Fibroblast of lung (primary cell): ENCODE measurements at regions not wholly inside any gene's neighbourhood (a gene's known extent, or its start where the extent isn't known, plus 50 kb on each side); places are given as distances from the start of the nearest gene placed in this dataset.

Source experiments
- CTCF ChIP-seq, 2 donors: IDR thresholded peaks in 1 of 2; conservative IDR thresholded peaks in 1 of 2; 1 replicate in 1 of 2; 2 replicates in 1 of 2; pipeline ENCODE4 v1.5.1; 2011 to 2012; ENCODE audit warnings: low read length in 2 of 2, control low read depth in 1 of 2, inconsistent platforms in 1 of 2, low read depth in 1 of 2, mild to moderate bottlenecking in 1 of 2
- EZH2 ChIP-seq: IDR thresholded peaks from 2 replicates; pipeline ENCODE4 v1.5.1; 2012; ENCODE audit warnings: low read length, control low read depth, mild to moderate bottlenecking; ENCODE audit errors: missing control alignments

- no peak for TF ChIP-seq CTCF (conservative IDR thresholded peaks at IDR 0.05 in 1 of 2, IDR thresholded peaks at IDR 0.05 in 1 of 2; ENCODE audit: low read depth in 1 of 2, low read length in 2 of 2)
- TF ChIP-seq EZH2 = no peak
Observed at GRCh38 chr6:140360651-140361050, 986.2 kb upstream of the CITED2 start.
